ENCODE measurements at regions not wholly inside any gene's neighbourhood (a gene's known extent, or its start where the extent isn't known, plus 50 kb on each side); places are given as distances from the start of the nearest gene placed in this dataset.

DNA sequence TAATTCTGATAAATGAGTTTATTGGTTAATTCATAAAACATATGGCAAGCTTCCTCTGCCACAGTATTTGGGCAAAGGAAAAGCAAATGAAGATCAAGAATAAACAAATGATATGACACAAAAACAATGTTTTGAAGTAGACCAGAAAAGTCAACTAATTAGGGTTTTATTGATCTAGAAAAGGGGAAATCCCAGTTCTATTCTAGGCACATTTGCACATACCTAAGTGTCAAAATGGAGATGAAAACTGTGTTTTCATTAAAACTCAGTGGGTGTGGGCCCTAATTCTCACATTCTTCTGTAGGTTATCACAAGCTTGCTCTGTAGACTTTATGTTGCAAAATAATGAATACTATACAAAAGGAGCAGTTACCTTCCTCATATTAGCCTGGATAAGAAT is 69.0 kb upstream of the TENT5A start:
- dilution Hi-C loops (cut with MboI; ENCODE audit: extremely low pct_ligation_motif_present, low sequenced_read_pairs), result no loop called here

More for the DNA sequence above, 69.0 kb upstream of the TENT5A start:
- DNase-seq (ENCODE audit: low read depth, low spot score) (no peak), FAIRE-seq (no peak)
- H3K9me1 ChIP-seq (replicated peaks; ENCODE audit: control insufficient read depth, extremely low read depth, insufficient read depth, low read length), result no peaks in the 10 kb centered on the region
- H3K27me3 ChIP-seq (ENCODE audit: control insufficient read depth in 2 of 2, insufficient read depth in 2 of 2, low read length in 2 of 2), result no peaks in the 10 kb centered on the region
- H3K36me3 ChIP-seq (ENCODE audit: control insufficient read depth in 2 of 2, extremely low read depth in 1 of 2, insufficient read depth in 2 of 2, low read length in 2 of 2), result no peaks in the 10 kb centered on the region
- POLR2A ChIA-PET, result no interaction called here
- H3K79me2 ChIP-seq (ENCODE audit: control insufficient read depth, insufficient read depth, low read length), result no peaks in the 10 kb centered on the region
- CTCF ChIA-PET, result interaction anchor here (1.5 kb wide), 1 partner anchor 1693 kb away, joined by 3 read pairs; no protein-coding TSS in a partner anchor
- H3K4me3 ChIP-seq (replicated peaks in 1 of 3; ENCODE audit: insufficient read depth in 1 of 3, low read depth in 1 of 3, low read length in 3 of 3), result no peak overlapping the region
- no peaks in the 10 kb centered on the region for H3K4me1 ChIP-seq (ENCODE audit: control insufficient read depth, extremely low read depth, insufficient read depth, low read length)
- H4K20me1 ChIP-seq (replicated peaks; ENCODE audit: control insufficient read depth, extremely low read depth, insufficient read depth, low read length), result no peaks in the 10 kb centered on the region
- H3K4me2 ChIP-seq (ENCODE audit: insufficient read depth, low read length), result no peak overlapping the region
- no peaks in the 10 kb centered on the region for H3K9me3 ChIP-seq (replicated peaks; ENCODE audit: control insufficient read depth, insufficient read depth, low read length)
- H3K27ac ChIP-seq (ENCODE audit: insufficient read depth, low read depth, low read length), result no peak overlapping the region
- TF ChIP-seq GATA2 (IDR thresholded peaks at IDR 0.05; ENCODE audit: insufficient read depth, insufficient read length, low read depth, low read length), result no peak
- TF ChIP-seq FOS (IDR thresholded peaks at IDR 0.05; ENCODE audit: borderline replicate concordance, insufficient read depth, low read length), result no peak
- no peak for TF ChIP-seq POLR2A (IDR thresholded peaks at IDR 0.05; ENCODE audit: low read depth, low read length)
- TF ChIP-seq POLR2AphosphoS5 (IDR thresholded peaks at IDR 0.05; ENCODE audit: insufficient read depth, low read depth, low read length), result no peak
- TF ChIP-seq, protein P1, sequence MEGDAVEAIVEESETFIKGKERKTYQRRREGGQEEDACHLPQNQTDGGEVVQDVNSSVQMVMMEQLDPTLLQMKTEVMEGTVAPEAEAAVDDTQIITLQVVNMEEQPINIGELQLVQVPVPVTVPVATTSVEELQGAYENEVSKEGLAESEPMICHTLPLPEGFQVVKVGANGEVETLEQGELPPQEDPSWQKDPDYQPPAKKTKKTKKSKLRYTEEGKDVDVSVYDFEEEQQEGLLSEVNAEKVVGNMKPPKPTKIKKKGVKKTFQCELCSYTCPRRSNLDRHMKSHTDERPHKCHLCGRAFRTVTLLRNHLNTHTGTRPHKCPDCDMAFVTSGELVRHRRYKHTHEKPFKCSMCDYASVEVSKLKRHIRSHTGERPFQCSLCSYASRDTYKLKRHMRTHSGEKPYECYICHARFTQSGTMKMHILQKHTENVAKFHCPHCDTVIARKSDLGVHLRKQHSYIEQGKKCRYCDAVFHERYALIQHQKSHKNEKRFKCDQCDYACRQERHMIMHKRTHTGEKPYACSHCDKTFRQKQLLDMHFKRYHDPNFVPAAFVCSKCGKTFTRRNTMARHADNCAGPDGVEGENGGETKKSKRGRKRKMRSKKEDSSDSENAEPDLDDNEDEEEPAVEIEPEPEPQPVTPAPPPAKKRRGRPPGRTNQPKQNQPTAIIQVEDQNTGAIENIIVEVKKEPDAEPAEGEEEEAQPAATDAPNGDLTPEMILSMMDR (IDR thresholded peaks at IDR 0.05; ENCODE audit: extremely low read depth in 1 of 2, insufficient read depth in 1 of 2, low read depth in 1 of 2, low read length in 2 of 2), result no peak
- TF ChIP-seq JUN (IDR thresholded peaks at IDR 0.05; ENCODE audit: borderline replicate concordance, insufficient read depth, insufficient read length, low read depth), result no peak
- no peak for TF ChIP-seq MYC (IDR thresholded peaks at IDR 0.05; ENCODE audit: low read depth, low read length)
- TF ChIP-seq MAX (IDR thresholded peaks at IDR 0.05; ENCODE audit: insufficient read depth, insufficient read length), result no peak
- TF ChIP-seq EZH2 (IDR thresholded peaks at IDR 0.05; ENCODE audit: borderline replicate concordance, low read depth, low read length, severe bottlenecking), result no peak
- no peak overlapping the region for H2AFZ ChIP-seq (ENCODE audit: low read depth, low read length)
- BruUV-seq (replicated peaks), result no TSS peak
- H3K9ac ChIP-seq (replicated peaks; ENCODE audit: extremely low read depth, insufficient read depth, low read length), result no peak overlapping the region
- intact Hi-C loops (cut with micrococcal nuclease), result no loop called here

Measured in endothelial cell of umbilical vein (primary cell).